HL-60 (cell line): ENCODE measurements at regions not wholly inside any gene's neighbourhood (a gene's known extent, or its start where the extent isn't known, plus 50 kb on each side); places are given as distances from the start of the nearest gene placed in this dataset.

Experiments used
- CTCF ChIP-seq: IDR thresholded peaks from one replicate; pipeline ENCODE4 v1.5.1; 2011; ENCODE audit warnings: low read length, control low read depth, inconsistent platforms; ENCODE audit not compliant: insufficient read depth
- GABPA ChIP-seq: IDR thresholded peaks from 2 replicates; pipeline ENCODE4 v1.6.1; 2012; ENCODE audit warnings: low read depth

- TF ChIP-seq CTCF (no peak), GABPA (no peak)
Measured at GRCh38 chr1:22223176-22223575, 80.3 kb upstream of the WNT4 start.
